Suprapubic skin (tissue), 4 donors: ENCODE measurements at regions not wholly inside any gene's neighbourhood (a gene's known extent, or its start where the extent isn't known, plus 50 kb on each side); places are given as distances from the start of the nearest gene placed in this dataset.

ENCODE experiments used
- DNase-seq, 2 donors: peaks; one replicate each; pipeline ENCODE4 v3.0.0-alpha.2; 2019; ENCODE audit warnings: low spot score in 2 of 2
- H3K27ac ChIP-seq: fragments of 200-600 bp; sonication (generic); one replicate; pipeline ENCODE4 v1.5.1; 2019
- H3K27me3 ChIP-seq: fragments of 200-600 bp; sonication (generic); one replicate; pipeline ENCODE4 v1.5.1; 2019
- H3K36me3 ChIP-seq: fragments of 200-600 bp; sonication (generic); one replicate; pipeline ENCODE4 v1.5.1; 2019
- H3K4me1 ChIP-seq: fragments of 200-600 bp; sonication (generic); one replicate; pipeline ENCODE4 v1.5.1; 2019
- H3K4me3 ChIP-seq: fragments of 200-600 bp; sonication (generic); one replicate; pipeline ENCODE4 v1.5.1; 2019; ENCODE audit warnings: mild to moderate bottlenecking
- H3K9me3 ChIP-seq: fragments of 200-600 bp; sonication (generic); one replicate; pipeline ENCODE4 v1.5.1; 2019
- CTCF ChIP-seq, 2 donors: fragments of 200-600 bp in 1 of 2; fragments of 450-650 bp in 1 of 2; sonication (generic) in 1 of 2; IDR thresholded peaks; one replicate each; pipeline ENCODE4 v1.5.1; 2016 to 2019; ENCODE audit warnings: antibody characterized with exemption in 2 of 2, mild to moderate bottlenecking in 1 of 2, moderate library complexity in 1 of 2
- EP300 ChIP-seq: sonication (generic); formaldehyde crosslinking; IDR thresholded peaks from one replicate; pipeline ENCODE4 v1.6.1; 2017; ENCODE audit warnings: antibody characterized with exemption
- POLR2A ChIP-seq, 2 donors: fragments of 450-650 bp; IDR thresholded peaks; one replicate each; pipeline ENCODE4 v1.6.1; 2017; ENCODE audit warnings: antibody characterized with exemption in 2 of 2, mild to moderate bottlenecking in 2 of 2, moderate library complexity in 2 of 2
- POLR2AphosphoS5 ChIP-seq, 3 donors: sonication (generic); formaldehyde crosslinking; IDR thresholded peaks; one replicate each; pipeline ENCODE4 v1.6.1; 2017; ENCODE audit warnings: antibody characterized with exemption in 3 of 3
- WGBS: methylation state at CpG from one replicate; pipeline ENCODE4 v1.1.5; 2018; 5-methylcytosine and 5-hydroxymethylcytosine counted together

GRCh38 chr10:121182219-121182618 lies 331.1 kb downstream of the WDR11 start:
- H3K27me3 ChIP-seq: no peaks in the 10 kb centered on the region
- H3K27ac ChIP-seq: no peak overlapping the region
- no peaks in the 10 kb centered on the region for H3K9me3 ChIP-seq
- peaks cover 35% of the 10 kb centered on the region for H3K4me1 ChIP-seq
- H3K36me3 ChIP-seq: no peaks in the 10 kb centered on the region
- 70% methylated on average over 2 of the region's 2 CpGs for WGBS
- no peak for DNase-seq
- no peak overlapping the region for H3K4me3 ChIP-seq
- TF ChIP-seq POLR2A (IDR thresholded peaks at IDR 0.05) (no peak), EP300 (no peak), POLR2AphosphoS5 (IDR thresholded peaks at IDR 0.05) (no peak), CTCF (IDR thresholded peaks at IDR 0.05) (no peak)

- no peak overlapping the region for H3K4me3 ChIP-seq
These were observed 332.1 kb downstream of the WDR11 start for GRCh38 chr10:121183236-121183635.

GRCh38 chr10:121183707-121184106 lies 332.5 kb downstream of the WDR11 start:
- no peak overlapping the region for H3K27ac ChIP-seq
- no peak overlapping the region for H3K4me3 ChIP-seq
- H3K27me3 ChIP-seq: no peaks in the 10 kb centered on the region
- peaks cover 29% of the 10 kb centered on the region for H3K4me1 ChIP-seq
- H3K36me3 ChIP-seq: no peaks in the 10 kb centered on the region
- no peak for TF ChIP-seq POLR2AphosphoS5 (IDR thresholded peaks at IDR 0.05)
- TF ChIP-seq EP300: no peak
- no peak for TF ChIP-seq POLR2A (IDR thresholded peaks at IDR 0.05)
- no peak for TF ChIP-seq CTCF (IDR thresholded peaks at IDR 0.05)
- no peaks in the 10 kb centered on the region for H3K9me3 ChIP-seq
- no peak for DNase-seq
- 43% methylated on average over 1 of the region's 1 CpG for WGBS

More at GRCh38 chr10:121183236-121183635, 332.1 kb downstream of the WDR11 start:
- H3K4me1 ChIP-seq: peaks cover 34% of the 10 kb centered on the region
- no peaks in the 10 kb centered on the region for H3K27me3 ChIP-seq
- WGBS: 52% methylated on average over 4 of the region's 4 CpGs
- H3K27ac ChIP-seq: no peak overlapping the region
- no peak for DNase-seq
- H3K36me3 ChIP-seq: no peaks in the 10 kb centered on the region
- no peaks in the 10 kb centered on the region for H3K9me3 ChIP-seq
- TF ChIP-seq EP300 (no peak), POLR2AphosphoS5 (IDR thresholded peaks at IDR 0.05) (no peak), CTCF (IDR thresholded peaks at IDR 0.05) (no peak)

- no peaks in the 10 kb centered on the region for H3K36me3 ChIP-seq
- 75% methylated on average over 7 of the region's 7 CpGs for WGBS
- H3K4me1 ChIP-seq: peaks cover 14% of the 10 kb centered on the region
- no peaks in the 10 kb centered on the region for H3K27me3 ChIP-seq
- DNase-seq: no peak
- no peak overlapping the region for H3K27ac ChIP-seq
- no peaks in the 10 kb centered on the region for H3K9me3 ChIP-seq
- no peak overlapping the region for H3K4me3 ChIP-seq
- TF ChIP-seq CTCF (IDR thresholded peaks at IDR 0.05) (no peak), POLR2A (IDR thresholded peaks at IDR 0.05) (no peak), EP300 (no peak), POLR2AphosphoS5 (IDR thresholded peaks at IDR 0.05) (no peak)
These were observed 334.8 kb downstream of the WDR11 start for GRCh38 chr10:121185816-121186455.

- TF ChIP-seq CTCF (IDR thresholded peaks at IDR 0.05) (no peak), POLR2AphosphoS5 (IDR thresholded peaks at IDR 0.05) (no peak)
- no peak overlapping the region for H3K27ac ChIP-seq
These were observed 336.2 kb downstream of the WDR11 start for GRCh38 chr10:121187391-121187790.

More at GRCh38 chr10:121187391-121187790, 336.2 kb downstream of the WDR11 start:
- no peak for DNase-seq
- H3K4me1 ChIP-seq: peaks cover 4% of the 10 kb centered on the region
- H3K27me3 ChIP-seq: no peaks in the 10 kb centered on the region
- H3K9me3 ChIP-seq: no peaks in the 10 kb centered on the region
- H3K4me3 ChIP-seq: no peak overlapping the region
- no peaks in the 10 kb centered on the region for H3K36me3 ChIP-seq
